ENCODE measurements at regions not wholly inside any gene's neighbourhood (a gene's known extent, or its start where the extent isn't known, plus 50 kb on each side); places are given as distances from the start of the nearest gene placed in this dataset.
A peak's percentile ranks its signal among the peaks of the same experiment; 100 is the strongest.

- Mint-ChIP-seq H3K27ac (no peak overlapping the region), H3K4me3 (no peak overlapping the region), H3K9me3 (peaks cover 2% of the 10 kb centered on the region), H3K27me3 (ENCODE audit: low read depth) (no peaks in the 10 kb centered on the region), H3K4me1 (ENCODE audit: low read depth) (peaks cover 17% of the 10 kb centered on the region), H3K36me3 (ENCODE audit: low read depth) (peaks cover 1% of the 10 kb centered on the region)
- intact Hi-C loops (cut with micrococcal nuclease) = no loop called here
- CTCF ChIA-PET = interaction anchor here (0.6 to 1.9 kb wide), 3 partner anchors 21 to 75 kb away, joined by 3 to 4 read pairs (median 3); no protein-coding TSS in a partner anchor
- DNase-seq = no peak
Observed at GRCh38 chr11:128208329-128209137, 378.8 kb downstream of the ETS1 start.

- CTCF ChIA-PET = interaction anchor here (0.6 to 1.9 kb wide), 3 partner anchors 20 to 76 kb away, joined by 3 to 4 read pairs (median 3); no protein-coding TSS in a partner anchor
- Mint-ChIP-seq H3K27me3 (ENCODE audit: low read depth) (no peaks in the 10 kb centered on the region), H3K4me3 (no peak overlapping the region), H3K9me3 (peaks cover 2% of the 10 kb centered on the region), H3K27ac (no peak overlapping the region), H3K36me3 (ENCODE audit: low read depth) (peaks cover 1% of the 10 kb centered on the region), H3K4me1 (ENCODE audit: low read depth) (peaks cover 17% of the 10 kb centered on the region)
- no peak for DNase-seq
- intact Hi-C loops (cut with micrococcal nuclease) = no loop called here
Observed at GRCh38 chr11:128207861-128208321, 379.5 kb downstream of the ETS1 start.

GRCh38 chr11:128206461-128206860, 380.9 kb downstream of the ETS1 start:
- H3K36me3 Mint-ChIP-seq (ENCODE audit: low read depth) = peaks cover 1% of the 10 kb centered on the region
- no peak overlapping the region for H3K4me3 Mint-ChIP-seq
- CTCF ChIA-PET = interaction anchor here (0.7 to 1.9 kb wide), 2 partner anchors 77 to 230 kb away, joined by 3 to 4 read pairs; no protein-coding TSS in a partner anchor
- peaks cover 2% of the 10 kb centered on the region for H3K9me3 Mint-ChIP-seq
- peaks cover 26% of the 10 kb centered on the region for H3K4me1 Mint-ChIP-seq (ENCODE audit: low read depth)
- DNase-seq = no peak
- H3K27me3 Mint-ChIP-seq (ENCODE audit: low read depth) = no peaks in the 10 kb centered on the region
- H3K27ac Mint-ChIP-seq = no peak overlapping the region
- intact Hi-C loops (cut with micrococcal nuclease) = no loop called here

GRCh38 chr11:128205796-128206195, 381.6 kb downstream of the ETS1 start:
- H3K27ac Mint-ChIP-seq = no peak overlapping the region
- peaks cover 2% of the 10 kb centered on the region for H3K9me3 Mint-ChIP-seq

GRCh38 chr11:128204898-128205297, 382.5 kb downstream of the ETS1 start:
- intact Hi-C loops (cut with micrococcal nuclease) = no loop called here
- H3K36me3 Mint-ChIP-seq (ENCODE audit: low read depth) = peaks cover 1% of the 10 kb centered on the region
- peaks cover 23% of the 10 kb centered on the region for H3K4me1 Mint-ChIP-seq (ENCODE audit: low read depth)
- no peak overlapping the region for H3K4me3 Mint-ChIP-seq
- no peak for DNase-seq
- no peaks in the 10 kb centered on the region for H3K27me3 Mint-ChIP-seq (ENCODE audit: low read depth)
- peaks cover 2% of the 10 kb centered on the region for H3K9me3 Mint-ChIP-seq
- CTCF ChIA-PET = no interaction called here
- H3K27ac Mint-ChIP-seq = no peak overlapping the region

More at GRCh38 chr11:128205796-128206195, 381.6 kb downstream of the ETS1 start:
- intact Hi-C loops (cut with micrococcal nuclease) = no loop called here
- no peaks in the 10 kb centered on the region for H3K27me3 Mint-ChIP-seq (ENCODE audit: low read depth)
- peak; percentile 41 for DNase-seq
- peaks cover 30% of the 10 kb centered on the region for H3K4me1 Mint-ChIP-seq (ENCODE audit: low read depth)
- H3K4me3 Mint-ChIP-seq = no peak overlapping the region
- H3K36me3 Mint-ChIP-seq (ENCODE audit: low read depth) = peaks cover 1% of the 10 kb centered on the region
- CTCF ChIA-PET = no interaction called here

GRCh38 chr11:128201801-128202200, 385.6 kb downstream of the ETS1 start:
- Mint-ChIP-seq H3K9me3 (peaks cover 2% of the 10 kb centered on the region), H3K4me1 (ENCODE audit: low read depth) (peaks cover 13% of the 10 kb centered on the region), H3K4me3 (no peak overlapping the region), H3K27me3 (ENCODE audit: low read depth) (no peaks in the 10 kb centered on the region), H3K27ac (no peak overlapping the region), H3K36me3 (ENCODE audit: low read depth) (peaks cover 1% of the 10 kb centered on the region)
- intact Hi-C loops (cut with micrococcal nuclease) = no loop called here
- DNase-seq = no peak
- CTCF ChIA-PET = interaction anchor here (1.0 kb wide), 1 partner anchor 405 kb away, joined by 3 read pairs; no protein-coding TSS in a partner anchor

- intact Hi-C loops (cut with micrococcal nuclease) = no loop called here
- Mint-ChIP-seq H3K9me3 (no peaks in the 10 kb centered on the region), H3K27me3 (ENCODE audit: low read depth) (no peaks in the 10 kb centered on the region), H3K4me3 (no peak overlapping the region), H3K4me1 (ENCODE audit: low read depth) (peaks cover 18% of the 10 kb centered on the region), H3K36me3 (ENCODE audit: low read depth) (no peaks in the 10 kb centered on the region), H3K27ac (no peak overlapping the region)
- CTCF ChIA-PET = interaction anchor here (1.0 to 1.1 kb wide), 2 partner anchors 11 to 405 kb away, joined by 3 to 4 read pairs; no protein-coding TSS in a partner anchor
- peak; percentile 22 for DNase-seq
Observed at GRCh38 chr11:128201009-128201408, 386.3 kb downstream of the ETS1 start.

- Mint-ChIP-seq H3K27ac (no peak overlapping the region), H3K9me3 (no peaks in the 10 kb centered on the region), H3K4me1 (ENCODE audit: low read depth) (peaks cover 21% of the 10 kb centered on the region), H3K27me3 (ENCODE audit: low read depth) (no peaks in the 10 kb centered on the region), H3K4me3 (no peak overlapping the region), H3K36me3 (ENCODE audit: low read depth) (no peaks in the 10 kb centered on the region)
- CTCF ChIA-PET = interaction anchor here (1.1 kb wide), 1 partner anchor 11 kb away, joined by 4 read pairs; no protein-coding TSS in a partner anchor
- DNase-seq = no peak
- intact Hi-C loops (cut with micrococcal nuclease) = no loop called here
Observed at GRCh38 chr11:128200467-128200866, 386.9 kb downstream of the ETS1 start.

- Mint-ChIP-seq H3K27me3 (ENCODE audit: low read depth) (no peaks in the 10 kb centered on the region), H3K4me1 (ENCODE audit: low read depth) (peaks cover 43% of the 10 kb centered on the region), H3K27ac (no peak overlapping the region), H3K36me3 (ENCODE audit: low read depth) (no peaks in the 10 kb centered on the region), H3K4me3 (no peak overlapping the region), H3K9me3 (no peaks in the 10 kb centered on the region)
- DNase-seq = no peak
- CTCF ChIA-PET = interaction anchor here (1.2 kb wide), 1 partner anchor 434 kb away, joined by 3 read pairs; no protein-coding TSS in a partner anchor
- intact Hi-C loops (cut with micrococcal nuclease) = no loop called here
Observed at GRCh38 chr11:128198216-128198772, 389.1 kb downstream of the ETS1 start.

- CTCF ChIA-PET = interaction anchor here (0.7 to 3.3 kb wide), 2 partner anchors 28 to 434 kb away, joined by 3 to 16 read pairs; no protein-coding TSS in a partner anchor
- Mint-ChIP-seq H3K4me3 (no peak overlapping the region), H3K36me3 (ENCODE audit: low read depth) (no peaks in the 10 kb centered on the region), H3K27ac (no peak overlapping the region), H3K9me3 (no peaks in the 10 kb centered on the region), H3K27me3 (ENCODE audit: low read depth) (no peaks in the 10 kb centered on the region), H3K4me1 (ENCODE audit: low read depth) (peaks cover 36% of the 10 kb centered on the region)
- no peak for DNase-seq
- intact Hi-C loops (cut with micrococcal nuclease) = no loop called here
Observed at GRCh38 chr11:128196235-128196634, 391.1 kb downstream of the ETS1 start.

- H3K9me3 Mint-ChIP-seq = no peaks in the 10 kb centered on the region
- no peaks in the 10 kb centered on the region for H3K27me3 Mint-ChIP-seq (ENCODE audit: low read depth)
- no peak overlapping the region for H3K4me3 Mint-ChIP-seq
- intact Hi-C loops (cut with micrococcal nuclease) = loop anchor here (1.0 to 2.0 kb wide), 11 partner anchors 15 to 636 kb away; no protein-coding TSS in a partner anchor
- peaks cover 36% of the 10 kb centered on the region for H3K4me1 Mint-ChIP-seq (ENCODE audit: low read depth)
- DNase-seq = no peak
- CTCF ChIA-PET = interaction anchor here (0.7 to 3.3 kb wide), 3 partner anchors 29 to 435 kb away, joined by 3 to 16 read pairs (median 3); no protein-coding TSS in a partner anchor
- no peaks in the 10 kb centered on the region for H3K36me3 Mint-ChIP-seq (ENCODE audit: low read depth)
- H3K27ac Mint-ChIP-seq = peak overlapping the region; percentile 5
Observed at GRCh38 chr11:128195756-128196155, 391.6 kb downstream of the ETS1 start.

GRCh38 chr11:128195057-128195751, 392.2 kb downstream of the ETS1 start:
- H3K27me3 Mint-ChIP-seq (ENCODE audit: low read depth) = no peaks in the 10 kb centered on the region
- intact Hi-C loops (cut with micrococcal nuclease) = loop anchor here (1.0 to 2.0 kb wide), 11 partner anchors 15 to 636 kb away; no protein-coding TSS in a partner anchor
- CTCF ChIA-PET = interaction anchor here (0.7 to 3.3 kb wide), 3 partner anchors 29 to 435 kb away, joined by 3 to 16 read pairs (median 3); no protein-coding TSS in a partner anchor
- peak; percentile 77 for DNase-seq
- H3K27ac Mint-ChIP-seq = peak overlapping the region; percentile 32
- H3K4me3 Mint-ChIP-seq = peak overlapping the region; percentile 6
- peaks cover 42% of the 10 kb centered on the region for H3K4me1 Mint-ChIP-seq (ENCODE audit: low read depth)
- H3K9me3 Mint-ChIP-seq = no peaks in the 10 kb centered on the region
- H3K36me3 Mint-ChIP-seq (ENCODE audit: low read depth) = no peaks in the 10 kb centered on the region

Data from activated naive CD4-positive, alpha-beta T cell treated with anti-CD3 and anti-CD28 coated beads for 36 hours (primary cell).